ENCODE measurements at regions not wholly inside any gene's neighbourhood (a gene's known extent, or its start where the extent isn't known, plus 50 kb on each side); places are given as distances from the start of the nearest gene placed in this dataset.

- H3K4me3 ChIP-seq: no peak overlapping the region
- ATAC-seq: no peak
- no peak for TF ChIP-seq CTCF (IDR thresholded peaks at IDR 0.05)
- intact Hi-C loops (cut with DNase I): no loop called here
- H3K36me3 ChIP-seq: no peaks in the 10 kb centered on the region
- no peak for DNase-seq
- no peaks in the 10 kb centered on the region for H3K27me3 ChIP-seq
- H3K27ac ChIP-seq: no peak overlapping the region
- no peaks in the 10 kb centered on the region for H3K4me1 ChIP-seq
- no peaks in the 10 kb centered on the region for H3K9me3 ChIP-seq
These were observed 419.6 kb upstream of the KIRREL3 start for GRCh38 chr11:127420139-127420538.

- Histone ChIP-seq H3K4me1 (no peaks in the 10 kb centered on the region), H3K27me3 (no peaks in the 10 kb centered on the region), H3K27ac (no peak overlapping the region), H3K4me3 (no peak overlapping the region), H3K9me3 (no peaks in the 10 kb centered on the region), H3K36me3 (no peaks in the 10 kb centered on the region)
- no peak for TF ChIP-seq CTCF (IDR thresholded peaks at IDR 0.05)
- DNase-seq (no peak), ATAC-seq (no peak)
- intact Hi-C loops (cut with DNase I): no loop called here
These were observed 412.3 kb upstream of the KIRREL3 start for GRCh38 chr11:127412722-127413380.

- Histone ChIP-seq H3K36me3 (no peaks in the 10 kb centered on the region), H3K27me3 (no peaks in the 10 kb centered on the region), H3K4me3 (no peak overlapping the region), H3K9me3 (no peaks in the 10 kb centered on the region), H3K27ac (no peak overlapping the region), H3K4me1 (no peaks in the 10 kb centered on the region)
- TF ChIP-seq CTCF (IDR thresholded peaks at IDR 0.05): no peak
- no peak for DNase-seq
- intact Hi-C loops (cut with DNase I): no loop called here
- ATAC-seq: no peak
These were observed 411.7 kb upstream of the KIRREL3 start for GRCh38 chr11:127412234-127412633.

- no peaks in the 10 kb centered on the region for H3K9me3 ChIP-seq
- H3K27ac ChIP-seq: no peak overlapping the region
- H3K36me3 ChIP-seq: no peaks in the 10 kb centered on the region
- ATAC-seq (no peak), DNase-seq (no peak)
- H3K4me1 ChIP-seq: no peaks in the 10 kb centered on the region
- H3K27me3 ChIP-seq: no peaks in the 10 kb centered on the region
- intact Hi-C loops (cut with DNase I): no loop called here
- no peak for TF ChIP-seq CTCF (IDR thresholded peaks at IDR 0.05)
- no peak overlapping the region for H3K4me3 ChIP-seq
These were observed 410.7 kb upstream of the KIRREL3 start for GRCh38 chr11:127411283-127411682.

GRCh38 chr11:127395034-127395433, 394.5 kb upstream of the KIRREL3 start:
- no peaks in the 10 kb centered on the region for H3K4me1 ChIP-seq
- DNase-seq (no peak), ATAC-seq (no peak)
- H3K9me3 ChIP-seq: no peaks in the 10 kb centered on the region
- no peaks in the 10 kb centered on the region for H3K27me3 ChIP-seq
- no peak overlapping the region for H3K4me3 ChIP-seq
- H3K36me3 ChIP-seq: no peaks in the 10 kb centered on the region
- no peak overlapping the region for H3K27ac ChIP-seq
- intact Hi-C loops (cut with DNase I): no loop called here
- TF ChIP-seq CTCF (IDR thresholded peaks at IDR 0.05): no peak
